GM12878 (cell line): ENCODE measurements at regions not wholly inside any gene's neighbourhood (a gene's known extent, or its start where the extent isn't known, plus 50 kb on each side); places are given as distances from the start of the nearest gene placed in this dataset.

Experiments used
- ATAC-seq: fragments of 200-7000 bp; cut with Tn5 transposase; 3 replicates; pipeline ENCODE4 v1.9.1; 2020; ENCODE audit warnings: mild to moderate bottlenecking, moderate library complexity
- BruUV-seq: library from RNA; stranded (reverse); fragments of 400-500 nt; replicated peaks from 2 replicates; lab custom pipeline; 2021; lab: Mats Ljungman, UMichigan
- CTCF ChIA-PET: fragments of 300-600 bp; sonication (Branson Sonifier 250); formaldehyde crosslinking; extraction: SDS; loops from one replicate; lab custom pipeline; 2021; ENCODE audit warnings: inconsistent platforms; lab: Yijun Ruan, JAX
- POLR2A ChIA-PET: fragments of 350-600 bp; formaldehyde crosslinking; extraction: SDS; loops from one replicate; lab custom pipeline; 2021; ENCODE audit warnings: inconsistent platforms; lab: Charles Lee
- RAD21 ChIA-PET: fragments of 300-600 bp; sonication (Branson Sonifier 250); formaldehyde crosslinking; loops from one replicate; lab custom pipeline; 2023; ENCODE audit warnings: antibody characterized with exemption; ENCODE audit not compliant: unreplicated experiment; lab: Charles Lee
- SMC1A ChIA-PET: fragments of 300-600 bp; sonication (Branson Sonifier 250); formaldehyde crosslinking; loops from one replicate; lab custom pipeline; 2023; ENCODE audit not compliant: unreplicated experiment, uncharacterized antibody; lab: Charles Lee
- DNase-seq: peaks from one replicate; pipeline ENCODE4 v3.0.0-alpha.2; 2011; ENCODE audit warnings: low read depth, low spot score
- FAIRE-seq: peaks from 3 replicates; lab custom pipeline; 2011; peaks lifted over from hg19 to GRCh38; lab: Jason Lieb, UNC
- H2AFZ ChIP-seq: 2 replicates; pipeline ENCODE4 v1.6.0; 2011; ENCODE audit warnings: low read depth, low read length, control low read depth; ENCODE audit not compliant: control insufficient read depth
- H3K27ac ChIP-seq: 2 replicates; pipeline ENCODE4 v1.5.1; 2011; ENCODE audit warnings: control low read depth; ENCODE audit not compliant: control insufficient read depth, insufficient read depth
- H3K27me3 ChIP-seq, 2 experiments: replicated peaks in 1 of 2; 2 replicates each; pipeline versions ENCODE4 v1.6.0 to v1.6.1; 2011; ENCODE audit warnings: low read length in 1 of 2; ENCODE audit not compliant: control insufficient read depth in 2 of 2, insufficient read depth in 2 of 2
- H3K36me3 ChIP-seq, 2 experiments: 2 replicates each; pipeline ENCODE4 v1.5.1; 2011; ENCODE audit warnings: low read length in 1 of 2; ENCODE audit not compliant: control insufficient read depth in 2 of 2, insufficient read depth in 2 of 2
- H3K4me1 ChIP-seq: 2 replicates; pipeline ENCODE4 v1.6.1; 2011; ENCODE audit warnings: mild to moderate bottlenecking, low read length, moderate library complexity, mixed read lengths; ENCODE audit not compliant: control insufficient read depth, insufficient read depth
- H3K4me2 ChIP-seq: 2 replicates; pipeline ENCODE4 v1.6.0; 2011; ENCODE audit warnings: control low read depth; ENCODE audit not compliant: control insufficient read depth, insufficient read depth
- H3K4me3 ChIP-seq: fragments of 200-600 bp; sonication (generic); 2 replicates; pipeline ENCODE4 v1.5.1; 2016
- H3K79me2 ChIP-seq: 2 replicates; pipeline ENCODE4 v1.6.0; 2011; ENCODE audit warnings: low read length; ENCODE audit not compliant: control insufficient read depth, insufficient read depth
- H3K9ac ChIP-seq: 2 replicates; pipeline ENCODE4 v1.8.0; 2011; ENCODE audit warnings: low read length, control low read depth, mixed read lengths; ENCODE audit not compliant: control insufficient read depth, insufficient read depth
- H3K9me3 ChIP-seq: replicated peaks from 3 replicates; pipeline ENCODE4 v1.5.1; 2011; ENCODE audit warnings: mild to moderate bottlenecking, low read length; ENCODE audit not compliant: control insufficient read depth, insufficient read depth
- H4K20me1 ChIP-seq: 2 replicates; pipeline ENCODE4 v1.6.0; 2011; ENCODE audit not compliant: control insufficient read depth, insufficient read depth
- GABPA ChIP-seq: IDR thresholded peaks from 2 replicates; pipeline ENCODE4 v1.6.1; 2014; ENCODE audit warnings: antibody characterized with exemption, low read depth, mild to moderate bottlenecking, inconsistent platforms
- NFYB ChIP-seq: IDR thresholded peaks from 2 replicates; pipeline ENCODE4 v1.6.1; 2011; ENCODE audit warnings: low read depth, mild to moderate bottlenecking, low read length, improper control_type of control experiment, moderate library complexity; ENCODE audit not compliant: insufficient read depth
- NKRF ChIP-seq: fragments of 450-650 bp; conservative IDR thresholded peaks from 2 replicates; pipeline ENCODE4 v1.6.1; 2017; ENCODE audit warnings: mild to moderate bottlenecking, moderate library complexity
- RAD21 ChIP-seq: IDR thresholded peaks from 2 replicates; pipeline ENCODE4 v1.6.1; 2011; ENCODE audit warnings: mild to moderate bottlenecking, low read depth, low read length, moderate library complexity; ENCODE audit not compliant: insufficient read depth
- SKIL ChIP-seq: fragments of 450-650 bp; IDR thresholded peaks from 2 replicates; pipeline ENCODE4 v1.6.1; 2017; ENCODE audit warnings: mild to moderate bottlenecking, low read depth, inconsistent platforms; ENCODE audit not compliant: poor library complexity, severe bottlenecking
- SPI1 ChIP-seq: IDR thresholded peaks from 2 replicates; pipeline ENCODE4 v1.6.1; 2011; ENCODE audit warnings: low read depth, mild to moderate bottlenecking, low read length, moderate library complexity, borderline replicate concordance; ENCODE audit not compliant: insufficient read depth
- SREBF1 ChIP-seq: IDR thresholded peaks from 2 replicates; pipeline ENCODE4 v1.6.1; 2012; ENCODE audit warnings: mild to moderate bottlenecking, low read length
- TARDBP ChIP-seq: IDR thresholded peaks from 2 replicates; pipeline ENCODE4 v1.6.1; 2016; ENCODE audit warnings: borderline replicate concordance
- WGBS: methylation state at CpG from one replicate; pipeline ENCODE4 v1.1.6; 2016; ENCODE audit warnings: low lambda C conversion rate; ENCODE audit not compliant: insufficient replicate concordance, insufficient coverage; ENCODE audit errors: missing lambda C conversion rate; 5-methylcytosine and 5-hydroxymethylcytosine counted together
- in situ Hi-C: fragments of 300-500 bp; cut with MboI; formaldehyde crosslinking; loops from 9 replicates; pipeline ENCODE4 v1.14.3; 2018; ENCODE audit warnings: mixed read lengths
- intact Hi-C: fragments of 100-400 bp; cut with micrococcal nuclease; formaldehyde crosslinking; loops from one replicate; pipeline ENCODE4 v1.14.2; 2022; ENCODE audit not compliant: unreplicated experiment
- TF ChIP-seq, protein P1 (sequence below): IDR thresholded peaks from 2 replicates; pipeline ENCODE4 v1.6.1; 2011; ENCODE audit warnings: low read depth, low read length, improper control_type of control experiment, borderline replicate concordance
- TF ChIP-seq, protein P2 (sequence below): fragments of 450-650 bp; IDR thresholded peaks from 2 replicates; pipeline ENCODE4 v1.6.1; 2017; ENCODE audit warnings: mild to moderate bottlenecking, moderate library complexity
- TF ChIP-seq, protein P3 (sequence below): fragments of 450-650 bp; formaldehyde crosslinking; IDR thresholded peaks from 2 replicates; pipeline ENCODE4 v1.4.0; 2020; ENCODE audit warnings: mild to moderate bottlenecking, moderate library complexity

DNA sequence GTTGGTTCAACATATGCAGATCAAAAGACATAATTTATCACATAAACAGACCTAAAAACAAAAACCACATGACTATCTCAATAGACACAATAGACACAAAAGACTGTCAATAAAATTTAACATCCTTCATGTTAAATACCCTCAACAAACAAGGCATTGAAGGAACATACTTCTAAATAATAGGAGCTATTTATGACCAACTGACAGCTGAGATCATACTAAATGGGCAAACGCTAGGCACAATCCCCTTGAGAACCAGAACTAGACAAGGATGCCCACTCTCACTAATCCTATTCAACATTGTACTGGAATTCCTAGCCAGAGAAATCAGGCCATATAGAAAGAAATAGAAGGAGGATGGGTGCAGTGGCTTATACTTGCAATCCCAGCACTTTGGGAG is 50.3 kb upstream of the GLYAT start:
- H3K36me3 ChIP-seq = no peaks in the 10 kb centered on the region
- intact Hi-C loops = no loop called here
- ChIA-PET RAD21 (no interaction called here), SMC1A (no interaction called here), POLR2A (no interaction called here), CTCF (interaction anchor here (1.1 kb wide), 1 partner anchor 129 kb away, joined by 4 read pairs; no protein-coding TSS in a partner anchor)
- H3K27me3 ChIP-seq = no peaks in the 10 kb centered on the region
- no peak overlapping the region for H3K4me2 ChIP-seq
- no peaks in the 10 kb centered on the region for H4K20me1 ChIP-seq
- H3K79me2 ChIP-seq = no peaks in the 10 kb centered on the region
- no peak overlapping the region for H3K9ac ChIP-seq
- no TSS peak for BruUV-seq
- no peaks in the 10 kb centered on the region for H3K4me1 ChIP-seq
- FAIRE-seq = no peak
- H3K9me3 ChIP-seq = no peaks in the 10 kb centered on the region
- no peak overlapping the region for H2AFZ ChIP-seq
- no peak overlapping the region for H3K4me3 ChIP-seq
- ATAC-seq = no peak
- WGBS = 0% methylated on average over 1 of the region's 1 CpG
- no peak overlapping the region for H3K27ac ChIP-seq
- no peak for DNase-seq
- in situ Hi-C loops = loop anchor here (10.0 kb wide), 1 partner anchor 217 kb away; no protein-coding TSS in a partner anchor
- TF ChIP-seq, protein P1, sequence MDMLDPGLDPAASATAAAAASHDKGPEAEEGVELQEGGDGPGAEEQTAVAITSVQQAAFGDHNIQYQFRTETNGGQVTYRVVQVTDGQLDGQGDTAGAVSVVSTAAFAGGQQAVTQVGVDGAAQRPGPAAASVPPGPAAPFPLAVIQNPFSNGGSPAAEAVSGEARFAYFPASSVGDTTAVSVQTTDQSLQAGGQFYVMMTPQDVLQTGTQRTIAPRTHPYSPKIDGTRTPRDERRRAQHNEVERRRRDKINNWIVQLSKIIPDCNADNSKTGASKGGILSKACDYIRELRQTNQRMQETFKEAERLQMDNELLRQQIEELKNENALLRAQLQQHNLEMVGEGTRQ = no peak
- TF ChIP-seq, protein P2, sequence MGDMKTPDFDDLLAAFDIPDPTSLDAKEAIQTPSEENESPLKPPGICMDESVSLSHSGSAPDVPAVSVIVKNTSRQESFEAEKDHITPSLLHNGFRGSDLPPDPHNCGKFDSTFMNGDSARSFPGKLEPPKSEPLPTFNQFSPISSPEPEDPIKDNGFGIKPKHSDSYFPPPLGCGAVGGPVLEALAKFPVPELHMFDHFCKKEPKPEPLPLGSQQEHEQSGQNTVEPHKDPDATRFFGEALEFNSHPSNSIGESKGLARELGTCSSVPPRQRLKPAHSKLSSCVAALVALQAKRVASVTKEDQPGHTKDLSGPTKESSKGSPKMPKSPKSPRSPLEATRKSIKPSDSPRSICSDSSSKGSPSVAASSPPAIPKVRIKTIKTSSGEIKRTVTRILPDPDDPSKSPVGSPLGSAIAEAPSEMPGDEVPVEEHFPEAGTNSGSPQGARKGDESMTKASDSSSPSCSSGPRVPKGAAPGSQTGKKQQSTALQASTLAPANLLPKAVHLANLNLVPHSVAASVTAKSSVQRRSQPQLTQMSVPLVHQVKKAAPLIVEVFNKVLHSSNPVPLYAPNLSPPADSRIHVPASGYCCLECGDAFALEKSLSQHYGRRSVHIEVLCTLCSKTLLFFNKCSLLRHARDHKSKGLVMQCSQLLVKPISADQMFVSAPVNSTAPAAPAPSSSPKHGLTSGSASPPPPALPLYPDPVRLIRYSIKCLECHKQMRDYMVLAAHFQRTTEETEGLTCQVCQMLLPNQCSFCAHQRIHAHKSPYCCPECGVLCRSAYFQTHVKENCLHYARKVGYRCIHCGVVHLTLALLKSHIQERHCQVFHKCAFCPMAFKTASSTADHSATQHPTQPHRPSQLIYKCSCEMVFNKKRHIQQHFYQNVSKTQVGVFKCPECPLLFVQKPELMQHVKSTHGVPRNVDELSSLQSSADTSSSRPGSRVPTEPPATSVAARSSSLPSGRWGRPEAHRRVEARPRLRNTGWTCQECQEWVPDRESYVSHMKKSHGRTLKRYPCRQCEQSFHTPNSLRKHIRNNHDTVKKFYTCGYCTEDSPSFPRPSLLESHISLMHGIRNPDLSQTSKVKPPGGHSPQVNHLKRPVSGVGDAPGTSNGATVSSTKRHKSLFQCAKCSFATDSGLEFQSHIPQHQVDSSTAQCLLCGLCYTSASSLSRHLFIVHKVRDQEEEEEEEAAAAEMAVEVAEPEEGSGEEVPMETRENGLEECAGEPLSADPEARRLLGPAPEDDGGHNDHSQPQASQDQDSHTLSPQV = no peak
- TF ChIP-seq NFYB (no peak), SREBF1 (no peak), NKRF (no peak), SKIL (no peak), RAD21 (no peak), GABPA (no peak), TARDBP (no peak), SPI1 (no peak)
- TF ChIP-seq, protein P3, sequence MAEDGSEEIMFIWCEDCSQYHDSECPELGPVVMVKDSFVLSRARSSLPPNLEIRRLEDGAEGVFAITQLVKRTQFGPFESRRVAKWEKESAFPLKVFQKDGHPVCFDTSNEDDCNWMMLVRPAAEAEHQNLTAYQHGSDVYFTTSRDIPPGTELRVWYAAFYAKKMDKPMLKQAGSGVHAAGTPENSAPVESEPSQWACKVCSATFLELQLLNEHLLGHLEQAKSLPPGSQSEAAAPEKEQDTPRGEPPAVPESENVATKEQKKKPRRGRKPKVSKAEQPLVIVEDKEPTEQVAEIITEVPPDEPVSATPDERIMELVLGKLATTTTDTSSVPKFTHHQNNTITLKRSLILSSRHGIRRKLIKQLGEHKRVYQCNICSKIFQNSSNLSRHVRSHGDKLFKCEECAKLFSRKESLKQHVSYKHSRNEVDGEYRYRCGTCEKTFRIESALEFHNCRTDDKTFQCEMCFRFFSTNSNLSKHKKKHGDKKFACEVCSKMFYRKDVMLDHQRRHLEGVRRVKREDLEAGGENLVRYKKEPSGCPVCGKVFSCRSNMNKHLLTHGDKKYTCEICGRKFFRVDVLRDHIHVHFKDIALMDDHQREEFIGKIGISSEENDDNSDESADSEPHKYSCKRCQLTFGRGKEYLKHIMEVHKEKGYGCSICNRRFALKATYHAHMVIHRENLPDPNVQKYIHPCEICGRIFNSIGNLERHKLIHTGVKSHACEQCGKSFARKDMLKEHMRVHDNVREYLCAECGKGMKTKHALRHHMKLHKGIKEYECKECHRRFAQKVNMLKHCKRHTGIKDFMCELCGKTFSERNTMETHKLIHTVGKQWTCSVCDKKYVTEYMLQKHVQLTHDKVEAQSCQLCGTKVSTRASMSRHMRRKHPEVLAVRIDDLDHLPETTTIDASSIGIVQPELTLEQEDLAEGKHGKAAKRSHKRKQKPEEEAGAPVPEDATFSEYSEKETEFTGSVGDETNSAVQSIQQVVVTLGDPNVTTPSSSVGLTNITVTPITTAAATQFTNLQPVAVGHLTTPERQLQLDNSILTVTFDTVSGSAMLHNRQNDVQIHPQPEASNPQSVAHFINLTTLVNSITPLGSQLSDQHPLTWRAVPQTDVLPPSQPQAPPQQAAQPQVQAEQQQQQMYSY (CRISPR knock-in tag) = no peak
